Keratinocyte (primary cell): ENCODE measurements at regions not wholly inside any gene's neighbourhood (a gene's known extent, or its start where the extent isn't known, plus 50 kb on each side); places are given as distances from the start of the nearest gene placed in this dataset.

Experiments used
- CTCF ChIP-seq, 3 experiments: IDR thresholded peaks in 1 of 3; conservative IDR thresholded peaks in 1 of 3; optimal IDR thresholded peaks in 1 of 3; 2 replicates in 2 of 3; 3 replicates in 1 of 3; pipeline versions ENCODE3 to v1.5.1; 2011; ENCODE audit warnings: low read length in 3 of 3, mild to moderate bottlenecking in 3 of 3, moderate library complexity in 2 of 3, control low read depth in 1 of 3, inconsistent platforms in 1 of 3; ENCODE audit not compliant: insufficient read depth in 2 of 3; ENCODE audit errors: extremely low read depth in 1 of 3
- EZH2 ChIP-seq: IDR thresholded peaks from one replicate; pipeline ENCODE4 v1.6.1; 2012; ENCODE audit warnings: inconsistent platforms, mild to moderate bottlenecking, low read length, moderate library complexity

- TF ChIP-seq CTCF (optimal IDR thresholded peaks at IDR 0.05 in 1 of 3, IDR thresholded peaks at IDR 0.05 in 1 of 3, conservative IDR thresholded peaks at IDR 0.05 in 1 of 3; ENCODE audit: extremely low read depth in 1 of 3, insufficient read depth in 2 of 3, low read length in 3 of 3), result no peak
- TF ChIP-seq EZH2, result no peak
These were observed 227.7 kb downstream of the FSCB start for GRCh38 chr14:44279357-44279756.
